CD4-positive, alpha-beta T cell treated with Interleukin-1 beta for 1 hour (primary cell): ENCODE measurements at regions not wholly inside any gene's neighbourhood (a gene's known extent, or its start where the extent isn't known, plus 50 kb on each side); places are given as distances from the start of the nearest gene placed in this dataset.

Source experiments
- DNase-seq, 2 donors: peaks; one replicate each; pipeline ENCODE4 v3.0.0-alpha.2; 2020 to 2022

- no peak for DNase-seq
Observed at GRCh38 chr9:16319646-16320045, 550.8 kb downstream of the BNC2 start.

DNA sequence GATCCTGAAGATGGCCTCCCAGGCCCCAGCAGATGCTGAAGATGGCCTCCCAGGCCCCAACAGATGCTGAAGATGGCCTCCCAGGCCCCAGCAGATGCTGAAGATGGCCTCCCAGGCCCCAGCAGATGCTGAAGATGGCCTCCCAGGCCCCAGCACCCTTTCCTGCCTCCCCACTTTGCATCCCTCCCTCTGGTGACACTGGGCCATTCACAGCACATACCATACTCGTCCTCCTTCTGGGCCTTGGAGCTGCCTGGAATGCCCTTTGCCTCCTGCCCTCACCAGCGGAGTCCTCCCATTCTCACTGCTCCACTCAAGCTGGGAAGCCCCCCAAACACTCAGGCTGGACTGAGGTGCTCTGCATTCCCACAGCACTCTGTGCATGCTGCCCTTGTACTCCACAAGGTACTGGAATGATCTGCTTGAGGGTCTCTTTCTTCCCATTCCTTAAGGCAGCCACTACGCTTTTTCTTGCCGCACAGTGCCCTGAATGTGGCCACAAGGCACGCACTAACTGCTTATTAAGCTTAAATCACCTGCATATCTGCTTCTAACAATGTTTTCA is 550.0 kb downstream of the BNC2 start:
- no peak for DNase-seq

GRCh38 chr9:16321461-16322119 is 548.9 kb downstream of the BNC2 start:
- DNase-seq = peak in 1 of 2 donors; percentile 21

- DNase-seq = no peak
Observed at GRCh38 chr9:16322849-16323248, 547.6 kb downstream of the BNC2 start.

- DNase-seq = no peak
Observed at GRCh38 chr9:16325966-16326365, 544.5 kb downstream of the BNC2 start.

- no peak for DNase-seq
Observed at GRCh38 chr9:16328349-16328748, 542.1 kb downstream of the BNC2 start.

- no peak for DNase-seq
Observed at GRCh38 chr9:16329671-16330113, 540.8 kb downstream of the BNC2 start.

- DNase-seq = no peak
Observed at GRCh38 chr9:16331031-16331430, 539.4 kb downstream of the BNC2 start.

DNA sequence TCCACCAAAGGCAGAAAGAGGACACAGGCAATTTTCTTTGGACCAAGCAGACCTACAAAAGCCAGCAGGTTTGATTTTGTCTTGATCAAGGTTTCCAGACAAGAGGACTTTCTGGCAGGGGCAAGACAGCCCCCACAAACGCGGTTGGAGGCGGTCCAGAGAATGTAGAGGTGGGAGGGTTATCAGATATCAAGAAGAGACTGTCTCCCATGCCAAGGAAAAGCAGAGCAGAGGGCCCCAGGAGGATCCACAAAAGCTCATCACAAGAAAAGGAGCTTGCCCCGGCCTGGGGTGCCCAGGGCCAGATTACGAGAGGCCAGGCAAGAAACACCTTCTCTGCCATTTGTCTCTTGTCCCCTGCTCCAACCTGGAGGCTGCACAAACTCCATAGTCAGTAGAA is 538.9 kb downstream of the BNC2 start:
- DNase-seq = no peak

GRCh38 chr9:16333691-16334090 is 536.8 kb downstream of the BNC2 start:
- DNase-seq = no peak

- DNase-seq = peak in 1 of 2 donors; percentile 22
Observed at GRCh38 chr9:16335788-16336580, 534.5 kb downstream of the BNC2 start.

- no peak for DNase-seq
Observed at GRCh38 chr9:16336833-16337232, 533.6 kb downstream of the BNC2 start.

DNA sequence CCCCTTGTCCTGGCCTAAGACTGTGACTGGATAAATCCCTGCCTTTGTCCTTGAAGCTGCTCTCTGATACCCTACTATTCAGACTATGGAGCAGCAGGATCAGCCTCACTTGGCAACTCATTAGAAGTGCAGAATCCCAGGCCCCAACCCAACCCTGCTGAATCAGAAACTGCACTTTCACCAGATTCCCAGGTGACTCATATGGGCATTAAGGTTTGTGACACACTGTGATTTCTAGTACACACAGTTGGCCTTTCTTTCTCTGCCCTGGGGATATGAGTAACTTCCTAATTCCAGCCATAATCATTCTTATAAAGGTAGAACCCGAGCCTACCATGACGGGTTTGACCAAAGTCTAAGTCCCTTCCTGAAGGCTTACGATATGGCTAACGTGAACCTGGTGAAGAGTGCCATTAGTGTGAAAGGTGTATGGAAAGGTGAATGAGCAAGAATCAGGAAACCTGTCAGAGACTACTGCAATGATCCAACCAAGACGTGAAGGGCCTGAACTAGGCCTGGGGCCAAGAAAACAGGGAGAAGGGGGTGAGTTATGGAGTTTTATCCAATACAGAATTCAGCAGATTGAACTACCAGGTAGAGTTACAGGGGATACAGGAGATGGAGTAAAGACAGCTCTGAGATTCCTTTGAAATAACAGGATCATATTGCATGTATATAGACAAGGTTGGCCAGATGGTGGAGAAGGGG is 533.0 kb downstream of the BNC2 start:
- no peak for DNase-seq

DNA sequence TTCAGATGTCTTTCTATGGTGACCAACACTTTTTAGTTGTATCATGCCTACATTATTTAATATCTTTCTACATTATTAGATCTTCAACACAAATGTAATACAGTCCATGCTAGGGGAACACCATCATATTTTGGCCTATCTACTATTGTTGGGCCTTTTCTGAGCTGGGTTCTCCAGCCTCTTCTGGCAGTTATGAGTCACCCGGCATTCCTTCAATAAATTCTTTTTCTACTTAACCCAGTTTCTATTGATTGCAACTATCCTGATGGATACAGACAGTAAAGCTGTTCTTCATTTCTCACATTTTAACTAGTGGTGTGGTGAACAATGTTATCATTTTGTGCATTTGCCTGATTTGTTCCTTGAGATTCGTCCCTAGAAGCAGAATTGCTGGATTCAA is 529.3 kb downstream of the BNC2 start:
- no peak for DNase-seq

- no peak for DNase-seq
Observed at GRCh38 chr9:16342246-16343020, 528.0 kb downstream of the BNC2 start.

DNA sequence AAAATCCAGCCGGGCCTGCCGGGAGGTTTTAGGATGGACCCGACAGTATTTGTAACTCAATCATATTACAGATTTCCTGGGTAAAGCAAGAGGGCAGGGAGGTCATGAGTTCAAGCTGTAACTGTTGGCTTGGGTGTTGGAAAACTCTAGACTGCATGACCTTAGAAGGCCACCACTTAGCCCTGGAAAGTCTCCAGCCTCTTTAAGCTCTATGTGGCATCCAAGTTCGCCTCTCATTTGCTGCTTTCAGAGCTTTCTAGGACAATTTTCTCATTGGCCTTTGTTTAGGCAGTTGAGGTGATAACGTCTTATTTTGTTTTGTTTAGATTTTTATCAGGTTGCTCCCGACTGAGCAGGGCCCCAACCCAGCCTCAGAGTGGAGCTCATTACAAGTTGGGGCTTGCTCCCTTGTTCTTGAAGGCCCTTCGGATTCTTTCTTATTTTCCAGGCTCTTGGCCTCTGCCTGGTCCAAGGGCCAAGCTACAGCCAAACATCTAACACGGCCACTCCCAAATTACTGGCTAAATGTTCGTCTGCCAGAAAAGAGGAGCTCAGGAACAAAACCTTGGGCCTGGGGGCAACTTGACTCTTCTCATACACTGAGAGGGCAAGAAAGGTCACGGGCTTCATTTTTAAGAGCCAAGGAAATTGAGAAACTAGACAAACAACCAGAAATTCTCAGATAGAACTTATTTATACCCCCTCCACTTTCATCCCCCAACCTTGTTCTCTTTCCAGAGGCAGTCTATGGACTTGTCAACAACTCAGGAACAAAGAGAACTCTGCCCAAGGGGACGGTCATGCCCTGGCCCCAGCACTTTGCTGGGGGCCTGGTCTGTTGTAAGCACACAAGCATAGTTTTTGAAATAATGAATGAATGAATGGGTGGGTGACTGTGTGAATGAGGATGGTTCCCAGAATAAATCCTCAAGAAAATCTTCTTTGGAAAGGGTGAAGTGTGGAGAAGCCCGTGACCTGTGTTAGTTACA is 526.9 kb downstream of the BNC2 start:
- DNase-seq = no peak

DNA sequence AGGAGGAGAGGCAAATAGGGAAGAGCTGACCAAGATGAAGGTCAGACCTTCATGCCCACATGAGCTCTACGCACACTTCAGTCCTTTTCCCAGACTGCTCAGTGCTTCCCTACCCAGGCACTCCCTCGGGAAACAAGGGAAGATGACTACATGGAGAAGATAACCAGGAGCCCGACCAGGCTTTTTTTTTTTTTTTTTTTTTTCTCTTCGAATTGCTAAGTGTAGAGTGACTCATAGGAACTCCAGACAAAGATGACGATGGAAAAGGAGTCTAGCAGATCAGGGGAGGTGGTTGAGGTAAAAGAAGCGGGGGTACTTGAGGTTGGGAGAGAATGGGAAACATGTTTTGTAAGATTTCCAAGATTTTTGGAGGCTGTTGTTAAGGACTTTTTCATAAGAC is 526.1 kb downstream of the BNC2 start:
- no peak for DNase-seq

GRCh38 chr9:16345902-16346301 is 524.6 kb downstream of the BNC2 start:
- DNase-seq = no peak

DNA sequence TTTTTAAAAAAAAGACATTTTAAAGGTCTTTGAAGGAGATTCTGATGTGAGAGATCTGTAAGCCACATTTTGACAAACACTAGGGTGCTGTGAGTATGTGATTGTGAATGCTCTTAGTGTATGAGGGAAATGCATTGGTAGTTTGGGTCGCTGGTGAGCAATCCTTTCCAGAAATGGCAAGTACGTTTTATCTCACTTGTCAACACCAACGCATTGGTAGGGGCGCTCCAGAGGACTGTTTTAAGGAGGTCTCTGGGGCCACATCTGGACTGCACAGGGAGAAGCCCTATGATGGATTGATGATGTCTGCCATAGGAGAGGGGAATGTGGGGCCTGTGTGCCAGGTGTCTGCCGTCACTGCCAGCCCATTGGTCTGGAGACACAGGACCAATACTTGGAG is 522.6 kb downstream of the BNC2 start:
- no peak for DNase-seq

DNA sequence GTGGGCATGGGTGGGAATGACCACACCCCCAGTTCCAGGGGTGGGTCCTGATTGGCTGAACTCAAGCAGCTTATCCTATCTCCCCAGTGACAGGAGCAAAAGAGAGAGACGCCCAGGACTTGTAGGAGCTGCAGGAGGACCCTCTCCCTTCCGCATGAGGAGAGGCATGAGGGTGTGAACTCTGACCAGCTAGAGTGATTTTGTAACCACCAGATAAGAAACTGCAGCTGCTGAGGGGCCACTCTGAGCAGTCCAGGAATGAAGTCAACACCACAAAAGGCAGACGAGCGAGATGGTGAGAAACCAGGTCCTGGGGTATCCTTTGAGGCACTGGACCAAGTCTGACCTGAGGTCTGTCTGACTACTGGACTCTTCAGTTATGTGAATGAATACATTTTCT is 521.9 kb downstream of the BNC2 start:
- no peak for DNase-seq

DNA sequence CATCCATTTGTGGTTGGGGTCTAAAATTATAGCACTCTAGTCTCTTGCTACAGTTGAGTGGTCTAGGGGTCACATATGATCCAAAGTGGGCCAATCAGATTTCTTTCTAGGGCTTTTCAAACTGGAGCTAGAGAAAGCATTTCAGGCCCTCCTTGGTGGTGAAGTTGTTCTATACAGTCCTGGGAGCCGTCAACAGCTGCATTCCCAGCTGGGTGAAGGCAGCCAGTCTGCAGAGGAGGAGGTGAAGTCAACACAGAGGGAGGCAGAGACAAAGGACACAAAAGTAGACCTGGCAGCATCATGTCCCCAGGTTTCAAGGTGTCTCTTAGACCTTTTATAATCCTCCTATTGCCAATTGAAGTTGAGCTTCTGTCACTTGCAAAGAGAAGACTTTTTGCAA is 518.2 kb downstream of the BNC2 start:
- DNase-seq = no peak
